GM19238 (cell line): ENCODE measurements at regions not wholly inside any gene's neighbourhood (a gene's known extent, or its start where the extent isn't known, plus 50 kb on each side); places are given as distances from the start of the nearest gene placed in this dataset.

Source experiments
- DNase-seq: peaks from one replicate; pipeline ENCODE4 v3.0.0; 2011; ENCODE audit warnings: low spot score; ENCODE audit not compliant: insufficient read length

- DNase-seq: no peak
These were observed 139.1 kb upstream of the KCNG1 start for GRCh38 chr20:51162015-51162414.

GRCh38 chr20:51160821-51161220 is 137.9 kb upstream of the KCNG1 start:
- no peak for DNase-seq

GRCh38 chr20:51159981-51160380 is 137.1 kb upstream of the KCNG1 start:
- no peak for DNase-seq

GRCh38 chr20:51159303-51159702 is 136.4 kb upstream of the KCNG1 start:
- no peak for DNase-seq

- DNase-seq: no peak
These were observed 135.3 kb upstream of the KCNG1 start for GRCh38 chr20:51158226-51158625.

- no peak for DNase-seq
These were observed 133.4 kb upstream of the KCNG1 start for GRCh38 chr20:51156041-51156982.

- DNase-seq: no peak
These were observed 132.1 kb upstream of the KCNG1 start for GRCh38 chr20:51154708-51155690.

GRCh38 chr20:51153867-51154707 is 131.2 kb upstream of the KCNG1 start:
- DNase-seq: no peak

GRCh38 chr20:51148941-51149340 is 126.0 kb upstream of the KCNG1 start:
- no peak for DNase-seq

- no peak for DNase-seq
These were observed 121.6 kb upstream of the KCNG1 start for GRCh38 chr20:51144476-51144875.

- no peak for DNase-seq
These were observed 120.7 kb upstream of the KCNG1 start for GRCh38 chr20:51143652-51144051.

GRCh38 chr20:51142448-51142847 is 119.5 kb upstream of the KCNG1 start:
- no peak for DNase-seq

- DNase-seq: no peak
These were observed 117.8 kb upstream of the KCNG1 start for GRCh38 chr20:51140671-51141070.

- DNase-seq: no peak
These were observed 117.0 kb upstream of the KCNG1 start for GRCh38 chr20:51139891-51140290.

GRCh38 chr20:51138576-51138975 is 115.7 kb upstream of the KCNG1 start:
- no peak for DNase-seq

GRCh38 chr20:51137461-51137860 is 114.6 kb upstream of the KCNG1 start:
- no peak for DNase-seq

GRCh38 chr20:51135926-51136715 is 113.2 kb upstream of the KCNG1 start:
- no peak for DNase-seq

GRCh38 chr20:51134405-51134804 is 111.5 kb upstream of the KCNG1 start:
- no peak for DNase-seq

- DNase-seq: no peak
These were observed 109.4 kb upstream of the KCNG1 start for GRCh38 chr20:51132279-51132678.

- DNase-seq: no peak
These were observed 108.9 kb upstream of the KCNG1 start for GRCh38 chr20:51131811-51132210.
